ENCODE measurements at regions not wholly inside any gene's neighbourhood (a gene's known extent, or its start where the extent isn't known, plus 50 kb on each side); places are given as distances from the start of the nearest gene placed in this dataset.

DNA sequence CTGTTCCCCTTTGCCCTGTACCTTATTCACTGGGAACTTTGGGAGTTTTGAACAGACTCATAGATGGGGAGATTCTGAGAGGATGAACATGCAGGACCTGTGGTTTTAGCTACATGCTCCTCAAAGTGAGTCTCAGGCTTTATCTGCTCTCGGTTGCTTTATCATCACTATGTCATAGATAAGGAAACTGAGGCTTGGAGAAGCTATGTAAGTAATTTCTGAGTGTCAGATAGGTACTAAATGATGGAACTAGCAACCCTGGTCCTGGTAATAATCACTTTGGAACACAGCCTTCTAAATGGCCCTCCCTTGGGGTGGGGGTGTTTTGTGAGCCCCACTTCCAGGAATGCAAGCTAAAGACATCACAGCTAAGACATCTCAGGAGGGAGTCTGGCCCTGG is 186.2 kb upstream of the MEX3C start:
- TF ChIP-seq CTCF (IDR thresholded peaks at IDR 0.05) (no peak), POLR2A (IDR thresholded peaks at IDR 0.05) (no peak)

All from body of pancreas (tissue), 4 donors.